ENCODE measurements at regions not wholly inside any gene's neighbourhood (a gene's known extent, or its start where the extent isn't known, plus 50 kb on each side); places are given as distances from the start of the nearest gene placed in this dataset.

DNA sequence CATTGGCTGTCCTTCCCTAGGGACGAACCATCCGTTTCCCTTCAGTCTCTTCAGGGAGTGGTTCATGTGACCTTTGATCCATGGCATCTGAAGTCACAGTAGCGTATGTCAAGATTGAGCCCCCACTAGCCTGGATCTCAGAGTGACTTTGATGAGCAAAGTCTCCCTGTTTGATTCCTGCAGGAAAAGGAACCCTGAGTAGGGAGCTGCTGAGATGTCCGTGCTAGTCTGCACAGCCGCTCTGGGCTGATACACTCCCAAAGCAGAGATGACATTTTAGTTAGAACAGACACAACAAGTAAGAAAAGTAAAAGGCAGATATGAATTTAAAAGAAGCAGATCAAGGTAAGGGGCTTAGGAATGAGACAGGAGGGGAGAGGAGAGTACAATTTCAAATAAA, 899.4 kb downstream of the C6orf118 start:
- no peak for TF ChIP-seq FOXM1 (IDR thresholded peaks at IDR 0.05; ENCODE audit: borderline replicate concordance)
- TF ChIP-seq FOXA1 (IDR thresholded peaks at IDR 0.05) = no peak
- TF ChIP-seq SP1 (IDR thresholded peaks at IDR 0.05) = no peak

Measured in HEK293T (cell line).